GM10266 (cell line): ENCODE measurements at regions not wholly inside any gene's neighbourhood (a gene's known extent, or its start where the extent isn't known, plus 50 kb on each side); places are given as distances from the start of the nearest gene placed in this dataset.
"Not testable (repeated sequence)": the region's sequence is repeated elsewhere in the genome, so short reads cannot be mapped to it uniquely, and the experiment has no call there.

ENCODE experiments used
- DNase-seq: peaks from one replicate; pipeline ENCODE4 v3.0.0; 2012; ENCODE audit errors: extremely low spot score
- CTCF ChIP-seq: IDR thresholded peaks from 2 replicates; pipeline ENCODE4 v1.5.1; 2012; ENCODE audit warnings: mild to moderate bottlenecking, low read depth; ENCODE audit not compliant: control insufficient read depth, insufficient read depth; ENCODE audit errors: missing control alignments

GRCh38 chr2:90076311-90076710 is 1384.8 kb downstream of the RPIA start:
- no peak for DNase-seq

GRCh38 chr2:90077948-90078347 is 1386.5 kb downstream of the RPIA start:
- no peak for TF ChIP-seq CTCF
- DNase-seq: no peak

More at GRCh38 chr2:90076311-90076710, 1384.8 kb downstream of the RPIA start:
- TF ChIP-seq CTCF: no peak

- no peak for TF ChIP-seq CTCF
- DNase-seq: no peak
These were observed 1387.9 kb downstream of the RPIA start for GRCh38 chr2:90079374-90079773.

- not testable (repeated sequence) for DNase-seq
- TF ChIP-seq CTCF: peak; percentile 27
These were observed 1396.3 kb downstream of the RPIA start for GRCh38 chr2:90087792-90088191.

GRCh38 chr2:90093571-90094270 is 1402.2 kb downstream of the RPIA start:
- not testable (repeated sequence) for DNase-seq

- not testable (repeated sequence) for DNase-seq
These were observed 1406.1 kb downstream of the RPIA start for GRCh38 chr2:90097617-90098016.

GRCh38 chr2:90105142-90105541 is 1413.7 kb downstream of the RPIA start:
- not testable (repeated sequence) for DNase-seq

- DNase-seq: not testable (repeated sequence)
These were observed 1431.9 kb downstream of the RPIA start for GRCh38 chr2:90123409-90123808.

- DNase-seq: not testable (repeated sequence)
These were observed 1447.6 kb downstream of the RPIA start for GRCh38 chr2:90139046-90139445.

- DNase-seq: not testable (repeated sequence)
These were observed 1450.1 kb downstream of the RPIA start for GRCh38 chr2:90141558-90141957.

GRCh38 chr2:90151805-90152204 is 1460.3 kb downstream of the RPIA start:
- DNase-seq: not testable (repeated sequence)

GRCh38 chr2:90170978-90171377 is 1479.5 kb downstream of the RPIA start:
- not testable (repeated sequence) for DNase-seq

- not testable (repeated sequence) for DNase-seq
These were observed 1481.6 kb downstream of the RPIA start for GRCh38 chr2:90173081-90173480.

- DNase-seq: not testable (repeated sequence)
These were observed 1488.1 kb downstream of the RPIA start for GRCh38 chr2:90179591-90179990.
